Fibroblast of lung (primary cell): ENCODE measurements at regions not wholly inside any gene's neighbourhood (a gene's known extent, or its start where the extent isn't known, plus 50 kb on each side); places are given as distances from the start of the nearest gene placed in this dataset.

Experiments used
- DNase-seq, 2 donors: peaks; one replicate each; pipeline versions ENCODE4 v3.0.0 to v3.0.0-alpha.2; 2010; ENCODE audit warnings: low read depth in 2 of 2
- H2AFZ ChIP-seq: 2 replicates; pipeline ENCODE4 v1.5.1; 2012; ENCODE audit warnings: low read length, control low read depth, inconsistent platforms
- H3K27ac ChIP-seq: 2 replicates; pipeline ENCODE4 v1.5.1; 2011; ENCODE audit warnings: low read length, control low read depth; ENCODE audit not compliant: insufficient read depth
- H3K27me3 ChIP-seq: 2 replicates; pipeline ENCODE4 v1.5.1; 2011; ENCODE audit warnings: mild to moderate bottlenecking, low read length; ENCODE audit not compliant: control insufficient read depth, insufficient read depth
- H3K36me3 ChIP-seq: 2 replicates; pipeline ENCODE4 v1.5.1; 2011; ENCODE audit warnings: low read length; ENCODE audit not compliant: control insufficient read depth, insufficient read depth
- H3K4me1 ChIP-seq: 2 replicates; pipeline ENCODE4 v1.5.1; 2011; ENCODE audit warnings: low read length; ENCODE audit not compliant: control insufficient read depth, insufficient read depth; ENCODE audit errors: extremely low read depth
- H3K4me2 ChIP-seq: 2 replicates; pipeline ENCODE4 v1.5.1; 2011; ENCODE audit warnings: low read length, control low read depth; ENCODE audit not compliant: insufficient read depth; ENCODE audit errors: extremely low read depth
- H3K4me3 ChIP-seq, 4 experiments: fragments of 200-600 bp in 1 of 4; sonication (generic) in 1 of 4; replicated peaks in 1 of 4; 2 replicates each; pipeline ENCODE4 v1.5.1; 2011 to 2016; ENCODE audit warnings: low read length in 4 of 4, low read depth in 3 of 4, mild to moderate bottlenecking in 3 of 4, control low read depth in 2 of 4, inconsistent platforms in 1 of 4, mixed read lengths in 1 of 4; ENCODE audit not compliant: insufficient read depth in 1 of 4; ENCODE audit errors: control extremely low read depth in 1 of 4
- H3K79me2 ChIP-seq: 2 replicates; pipeline ENCODE4 v1.5.1; 2012; ENCODE audit warnings: mild to moderate bottlenecking, low read length, inconsistent platforms; ENCODE audit not compliant: control insufficient read depth, insufficient read depth
- H3K9ac ChIP-seq: 2 replicates; pipeline ENCODE4 v1.5.1; 2011; ENCODE audit warnings: mild to moderate bottlenecking, low read length, control low read depth; ENCODE audit not compliant: insufficient read depth
- H3K9me3 ChIP-seq: 2 replicates; pipeline ENCODE4 v1.5.1; 2012; ENCODE audit warnings: low read depth, low read length; ENCODE audit not compliant: control insufficient read depth, insufficient read depth
- H4K20me1 ChIP-seq: 2 replicates; pipeline ENCODE4 v1.5.1; 2011; ENCODE audit warnings: low read length; ENCODE audit not compliant: control insufficient read depth, insufficient read depth; ENCODE audit errors: extremely low read depth
- EZH2 ChIP-seq: IDR thresholded peaks from 2 replicates; pipeline ENCODE4 v1.5.1; 2012; ENCODE audit warnings: low read length, control low read depth, mild to moderate bottlenecking; ENCODE audit errors: missing control alignments
- TF ChIP-seq, protein P1 (sequence below), 2 donors: IDR thresholded peaks in 1 of 2; conservative IDR thresholded peaks in 1 of 2; 1 replicate in 1 of 2; 2 replicates in 1 of 2; pipeline ENCODE4 v1.5.1; 2011 to 2012; ENCODE audit warnings: low read length in 2 of 2, control low read depth in 1 of 2, inconsistent platforms in 1 of 2, low read depth in 1 of 2, mild to moderate bottlenecking in 1 of 2

DNA sequence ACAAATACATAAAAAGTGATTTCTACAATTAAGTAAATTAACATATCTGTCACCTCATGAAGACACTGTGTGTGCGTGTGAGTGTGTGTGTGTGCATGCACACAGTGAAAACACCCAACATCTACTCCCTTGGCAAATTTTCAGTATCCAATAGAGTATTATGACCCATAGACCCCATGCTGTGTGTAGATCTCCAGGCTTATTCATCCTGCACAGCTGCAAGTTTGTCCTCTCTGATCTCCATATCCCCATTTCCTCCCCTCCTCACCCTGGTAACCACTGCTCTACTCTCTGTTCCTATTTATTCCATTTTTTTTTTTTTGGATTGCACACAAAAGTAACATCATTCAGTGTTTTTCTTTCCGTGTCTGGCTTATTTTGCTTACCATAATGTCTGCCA, 391.0 kb downstream of the SOX11 start:
- Histone ChIP-seq H3K27ac (no peak overlapping the region), H3K36me3 (no peaks in the 10 kb centered on the region), H3K27me3 (no peaks in the 10 kb centered on the region), H3K4me1 (no peaks in the 10 kb centered on the region), H3K9me3 (no peaks in the 10 kb centered on the region), H4K20me1 (no peaks in the 10 kb centered on the region), H2AFZ (no peak overlapping the region), H3K79me2 (no peaks in the 10 kb centered on the region), H3K9ac (no peak overlapping the region), H3K4me3 (no peak overlapping the region), H3K4me2 (no peak overlapping the region)
- no peak for TF ChIP-seq EZH2
- TF ChIP-seq, protein P1, sequence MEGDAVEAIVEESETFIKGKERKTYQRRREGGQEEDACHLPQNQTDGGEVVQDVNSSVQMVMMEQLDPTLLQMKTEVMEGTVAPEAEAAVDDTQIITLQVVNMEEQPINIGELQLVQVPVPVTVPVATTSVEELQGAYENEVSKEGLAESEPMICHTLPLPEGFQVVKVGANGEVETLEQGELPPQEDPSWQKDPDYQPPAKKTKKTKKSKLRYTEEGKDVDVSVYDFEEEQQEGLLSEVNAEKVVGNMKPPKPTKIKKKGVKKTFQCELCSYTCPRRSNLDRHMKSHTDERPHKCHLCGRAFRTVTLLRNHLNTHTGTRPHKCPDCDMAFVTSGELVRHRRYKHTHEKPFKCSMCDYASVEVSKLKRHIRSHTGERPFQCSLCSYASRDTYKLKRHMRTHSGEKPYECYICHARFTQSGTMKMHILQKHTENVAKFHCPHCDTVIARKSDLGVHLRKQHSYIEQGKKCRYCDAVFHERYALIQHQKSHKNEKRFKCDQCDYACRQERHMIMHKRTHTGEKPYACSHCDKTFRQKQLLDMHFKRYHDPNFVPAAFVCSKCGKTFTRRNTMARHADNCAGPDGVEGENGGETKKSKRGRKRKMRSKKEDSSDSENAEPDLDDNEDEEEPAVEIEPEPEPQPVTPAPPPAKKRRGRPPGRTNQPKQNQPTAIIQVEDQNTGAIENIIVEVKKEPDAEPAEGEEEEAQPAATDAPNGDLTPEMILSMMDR (conservative IDR thresholded peaks at IDR 0.05 in 1 of 2, IDR thresholded peaks at IDR 0.05 in 1 of 2; ENCODE audit: low read depth in 1 of 2, low read length in 2 of 2): no peak
- no peak for DNase-seq

GRCh38 chr2:6089474-6089873, 397.3 kb downstream of the SOX11 start:
- DNase-seq: no peak
- Histone ChIP-seq H3K4me2 (no peak overlapping the region), H3K4me1 (no peaks in the 10 kb centered on the region), H3K79me2 (no peaks in the 10 kb centered on the region), H3K9me3 (no peaks in the 10 kb centered on the region), H4K20me1 (no peaks in the 10 kb centered on the region), H3K4me3 (no peak overlapping the region), H3K27ac (no peak overlapping the region), H3K36me3 (no peaks in the 10 kb centered on the region), H3K27me3 (no peaks in the 10 kb centered on the region), H3K9ac (no peak overlapping the region), H2AFZ (no peak overlapping the region)
- TF ChIP-seq, protein P1 (conservative IDR thresholded peaks at IDR 0.05 in 1 of 2, IDR thresholded peaks at IDR 0.05 in 1 of 2; ENCODE audit: low read depth in 1 of 2, low read length in 2 of 2): no peak
- TF ChIP-seq EZH2: no peak

GRCh38 chr2:6103372-6103771, 411.2 kb downstream of the SOX11 start:
- Histone ChIP-seq H2AFZ (no peak overlapping the region), H4K20me1 (no peaks in the 10 kb centered on the region), H3K79me2 (no peaks in the 10 kb centered on the region), H3K4me2 (no peak overlapping the region), H3K27ac (no peak overlapping the region), H3K27me3 (no peaks in the 10 kb centered on the region), H3K9ac (no peak overlapping the region), H3K4me1 (no peaks in the 10 kb centered on the region), H3K9me3 (no peaks in the 10 kb centered on the region), H3K4me3 (no peak overlapping the region), H3K36me3 (no peaks in the 10 kb centered on the region)
- no peak for DNase-seq
- TF ChIP-seq, protein P1 (conservative IDR thresholded peaks at IDR 0.05 in 1 of 2, IDR thresholded peaks at IDR 0.05 in 1 of 2; ENCODE audit: low read depth in 1 of 2, low read length in 2 of 2): no peak
- TF ChIP-seq EZH2: no peak
